GM19043 (cell line): ENCODE measurements at regions not wholly inside any gene's neighbourhood (a gene's known extent, or its start where the extent isn't known, plus 50 kb on each side); places are given as distances from the start of the nearest gene placed in this dataset.
"Not testable (repeated sequence)": the region's sequence is repeated elsewhere in the genome, so short reads cannot be mapped to it uniquely, and the experiment has no call there.

ENCODE experiments used
- ATAC-seq: cut with Tn5 transposase; IDR thresholded peaks from one replicate; pipeline ENCODE4 v1.9.1; 2021; ENCODE audit warnings: low read depth; ENCODE audit not compliant: unreplicated experiment

- no peak for ATAC-seq
Measured at GRCh38 chr3:22371607-22372291, 620.7 kb upstream of the ZNF385D start.

- ATAC-seq: no peak
Measured at GRCh38 chr3:22372292-22373062, 621.5 kb upstream of the ZNF385D start.

DNA sequence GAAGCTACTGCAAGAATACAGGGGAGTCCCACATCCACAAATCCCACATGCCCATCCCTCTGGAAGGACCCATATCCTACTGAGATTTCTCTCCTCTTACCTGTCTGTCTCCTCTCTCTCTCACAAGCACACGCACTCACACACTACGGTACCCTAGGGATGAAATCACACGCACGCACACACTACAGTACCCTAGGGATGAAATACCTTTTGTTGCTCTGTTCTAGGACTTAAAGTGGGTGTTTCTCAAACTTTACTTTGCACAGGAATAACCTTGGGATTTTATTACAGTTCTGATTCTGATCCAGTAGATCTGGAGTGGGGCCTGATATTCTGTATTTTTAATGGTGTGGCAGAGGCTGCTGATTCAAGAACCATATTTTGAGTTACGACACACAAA lies 622.2 kb upstream of the ZNF385D start:
- ATAC-seq: no peak

DNA sequence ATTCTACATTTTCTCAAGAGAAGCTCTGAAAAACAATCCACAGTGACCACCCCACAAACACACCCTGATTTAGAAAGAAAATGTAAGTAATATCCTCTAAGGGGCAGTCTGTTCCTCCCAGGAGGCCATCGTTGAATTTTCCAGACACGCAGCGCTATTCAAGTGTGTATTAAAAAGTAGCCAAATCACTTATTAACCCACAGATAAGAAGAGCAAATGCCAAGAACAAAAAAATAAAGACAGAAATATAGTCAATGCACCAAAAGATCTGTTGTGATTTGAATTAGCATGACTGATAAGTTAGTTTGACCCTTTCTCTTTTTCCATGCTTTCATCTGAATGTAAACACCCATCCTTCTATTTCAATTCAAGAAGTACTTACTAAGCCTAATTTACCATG lies 622.8 kb upstream of the ZNF385D start:
- ATAC-seq: no peak

DNA sequence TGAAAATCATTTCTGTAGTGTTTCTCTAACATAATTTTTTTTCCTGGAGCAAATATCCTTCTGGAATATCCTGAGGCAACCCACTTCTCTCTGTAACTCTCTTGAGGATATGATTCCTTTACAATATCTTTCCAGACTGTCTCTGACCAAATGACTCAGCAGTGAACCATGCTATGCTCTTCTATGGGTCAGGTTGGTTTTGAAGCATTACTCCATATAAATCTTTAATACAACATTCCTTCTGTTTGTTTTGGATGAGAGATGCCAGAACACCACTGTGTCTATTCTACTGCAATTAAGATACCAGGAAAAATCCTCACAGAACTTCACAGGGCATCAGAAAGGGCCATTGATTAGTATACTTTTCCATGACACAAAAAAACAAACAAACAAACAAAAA lies 626.4 kb upstream of the ZNF385D start:
- no peak for ATAC-seq

DNA sequence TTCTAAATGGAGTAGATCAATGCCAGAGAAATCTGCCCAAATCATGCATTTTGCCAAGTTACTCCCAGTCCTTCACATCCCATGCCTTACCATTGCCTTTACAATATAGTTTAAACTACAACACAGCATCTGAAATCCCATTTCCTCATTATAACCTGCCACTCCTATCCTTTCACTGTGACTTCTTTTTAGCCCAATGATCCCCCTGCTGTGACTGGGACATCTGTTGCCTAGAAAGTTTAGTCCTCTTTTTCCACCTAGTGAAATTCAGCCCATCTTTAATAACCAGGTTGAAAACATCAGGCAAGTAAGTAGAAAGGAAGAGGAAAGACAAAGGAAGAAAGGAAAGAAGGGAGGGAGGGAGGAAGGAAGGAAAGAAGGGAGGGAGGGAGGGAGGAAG lies 627.9 kb upstream of the ZNF385D start:
- no peak for ATAC-seq

DNA sequence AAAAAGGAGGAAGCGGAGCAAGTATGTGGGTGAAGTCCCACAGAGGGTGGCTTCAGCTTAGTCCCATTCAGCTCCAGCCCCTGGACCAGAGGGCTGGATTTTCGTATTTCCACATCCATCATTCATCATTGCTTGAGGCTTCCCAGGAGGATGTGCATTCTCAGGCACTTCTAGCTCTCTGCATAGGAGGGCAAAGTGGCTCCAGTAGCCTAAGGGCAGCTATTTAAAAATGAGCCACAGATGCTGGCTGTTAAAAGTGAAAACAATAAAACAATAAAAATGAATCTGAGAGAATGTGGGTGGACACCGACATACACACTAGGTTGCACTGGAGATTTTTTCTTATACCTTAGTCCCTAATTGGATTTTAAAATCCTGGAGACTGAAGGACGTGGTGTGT lies 629.2 kb upstream of the ZNF385D start:
- ATAC-seq: no peak

- not testable (repeated sequence) for ATAC-seq
Measured at GRCh38 chr3:22381564-22381963, 630.6 kb upstream of the ZNF385D start.

DNA sequence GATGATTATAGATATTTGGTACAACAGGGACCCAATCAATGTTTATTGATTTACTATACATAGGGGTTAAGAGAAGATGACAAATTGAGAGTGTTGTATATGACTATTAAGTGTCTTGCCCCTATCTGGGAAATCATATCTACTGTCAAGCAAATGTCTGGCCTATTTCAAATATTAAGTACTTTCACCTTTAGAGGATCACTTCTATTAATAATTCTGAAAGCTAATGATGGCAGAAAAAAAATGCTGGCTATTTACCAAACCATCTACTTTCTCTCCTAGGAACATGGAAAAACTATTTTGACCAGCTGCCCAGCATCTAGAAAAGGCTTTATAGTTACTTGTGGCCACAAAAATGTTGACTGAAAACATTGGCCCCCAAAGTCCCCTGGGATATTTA lies 632.3 kb upstream of the ZNF385D start:
- ATAC-seq: no peak

GRCh38 chr3:22386107-22386506 lies 635.1 kb upstream of the ZNF385D start:
- ATAC-seq: no peak

DNA sequence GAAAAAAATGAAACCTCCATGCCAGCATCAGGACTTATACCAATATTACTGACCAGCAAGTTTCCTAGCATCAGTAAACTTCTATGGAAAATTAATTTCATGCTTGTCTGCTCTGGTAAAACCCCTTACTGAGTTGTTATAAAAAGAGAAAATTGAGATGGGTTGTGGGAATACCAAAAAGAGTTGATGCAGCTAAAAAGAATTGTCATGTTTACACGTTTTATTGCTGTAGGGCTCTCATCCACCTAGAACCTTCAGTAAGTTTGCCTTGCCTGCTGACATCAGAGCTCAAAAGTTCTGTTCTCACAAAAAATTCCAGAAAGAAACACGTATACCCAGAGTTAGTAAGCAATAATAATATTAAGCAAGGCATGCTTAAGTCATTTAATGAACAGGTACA lies 641.3 kb upstream of the ZNF385D start:
- no peak for ATAC-seq

DNA sequence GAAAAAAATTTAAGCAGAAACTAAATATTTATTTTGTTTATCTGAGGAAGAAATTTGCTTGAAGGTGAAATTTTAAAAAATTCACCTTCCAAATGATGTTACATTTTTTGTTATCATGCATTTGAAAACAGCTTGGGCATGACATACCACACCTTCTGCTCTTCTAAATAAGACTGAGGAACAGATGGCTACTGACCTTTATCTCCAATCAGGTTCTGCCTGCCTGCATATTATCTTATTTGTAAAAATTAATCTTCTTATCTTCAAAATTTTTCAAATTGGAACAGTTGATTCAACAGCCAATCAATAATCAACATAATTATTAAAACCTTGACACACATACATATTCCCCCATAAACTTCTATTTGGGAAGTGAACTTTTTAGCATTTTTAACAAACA lies 641.8 kb upstream of the ZNF385D start:
- ATAC-seq: no peak

- ATAC-seq: no peak
Measured at GRCh38 chr3:22399566-22399965, 648.6 kb upstream of the ZNF385D start.

DNA sequence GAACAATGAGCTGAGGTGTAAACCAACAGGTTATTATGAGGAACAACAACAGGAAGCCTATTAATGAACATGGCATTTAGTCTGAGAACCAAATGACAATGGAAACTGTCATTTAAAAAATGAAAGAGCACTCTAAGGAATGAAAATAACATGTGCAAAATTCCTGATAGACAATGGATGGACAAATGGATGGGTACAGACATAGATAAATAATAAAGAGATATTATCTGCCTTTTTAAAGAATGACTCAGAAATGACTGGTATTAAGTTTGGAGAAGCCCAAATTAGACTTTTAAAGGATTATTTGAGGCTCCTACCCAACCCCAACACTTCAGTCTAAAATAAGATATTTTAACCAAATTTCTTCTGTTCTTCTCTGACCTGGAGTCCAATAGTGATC lies 650.5 kb upstream of the ZNF385D start:
- ATAC-seq: no peak

GRCh38 chr3:22414239-22414638 lies 663.2 kb upstream of the ZNF385D start:
- ATAC-seq: no peak

DNA sequence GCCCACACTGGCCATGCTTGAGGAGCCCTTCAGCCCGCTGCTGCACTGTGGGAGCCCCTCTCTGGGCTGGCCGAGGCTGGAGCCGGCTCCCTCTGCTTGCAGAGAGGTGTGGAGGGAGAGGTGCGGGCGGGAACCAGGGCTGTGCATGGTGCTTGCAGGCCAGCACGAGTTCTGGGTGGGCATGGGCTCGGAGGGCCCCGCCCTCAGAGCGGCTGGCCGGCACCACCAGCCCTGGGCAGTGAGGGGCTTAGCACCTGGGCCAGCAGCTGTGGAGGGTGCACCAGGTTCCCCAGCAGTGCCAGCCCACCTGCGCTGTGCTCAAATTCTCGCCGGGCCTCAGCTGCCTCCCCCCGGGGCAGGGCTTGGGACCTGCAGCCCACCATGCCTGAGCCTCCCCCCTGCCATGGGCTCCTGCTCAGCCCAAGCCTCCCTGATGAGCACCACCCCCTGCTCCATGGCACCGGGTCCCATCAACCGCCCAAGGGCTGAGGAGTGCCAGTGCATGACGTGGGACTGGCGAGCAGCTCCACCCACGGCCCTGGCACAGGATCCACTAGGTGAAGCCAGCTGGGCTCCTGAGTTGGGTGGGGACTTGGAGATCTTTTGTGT lies 665.9 kb upstream of the ZNF385D start:
- not testable (repeated sequence) for ATAC-seq

DNA sequence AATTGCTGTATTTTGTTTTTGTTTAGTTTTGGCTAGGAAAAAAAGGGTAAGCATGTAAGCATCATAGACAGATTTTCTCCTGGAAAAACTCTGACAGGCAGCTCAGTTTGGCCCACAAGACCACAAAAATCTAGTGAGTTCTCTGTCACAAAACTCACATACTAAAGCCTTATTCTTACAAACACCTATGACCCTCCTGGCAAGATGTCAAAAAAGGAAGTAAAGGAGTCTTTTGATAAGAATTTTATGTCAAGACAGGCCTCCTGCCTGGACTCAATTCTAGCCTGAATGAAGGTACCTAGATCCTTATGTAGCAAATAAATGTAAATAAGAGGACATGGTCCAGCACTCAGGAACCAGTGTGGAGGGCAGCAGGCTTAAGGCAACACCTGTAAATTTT lies 668.3 kb upstream of the ZNF385D start:
- ATAC-seq: no peak

GRCh38 chr3:22421589-22421988 lies 670.6 kb upstream of the ZNF385D start:
- ATAC-seq: no peak

DNA sequence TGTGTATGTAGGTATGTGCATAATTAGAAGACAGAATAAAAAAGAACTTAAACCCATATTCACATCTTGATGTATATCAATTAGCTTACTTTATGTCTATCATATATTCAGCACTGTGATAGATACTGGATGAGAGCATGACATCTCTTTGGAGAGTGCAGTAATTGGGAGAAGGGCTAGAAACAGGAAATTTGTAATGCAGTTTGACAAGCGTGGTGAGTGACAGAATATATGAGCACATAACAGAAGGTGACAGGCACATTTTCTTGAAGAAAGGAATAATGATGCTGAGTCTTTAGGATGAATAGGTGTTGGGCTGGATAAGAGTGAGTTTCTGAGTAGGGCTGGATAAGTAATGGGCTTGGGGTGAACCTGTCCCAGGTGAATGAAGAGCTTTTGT lies 680.3 kb upstream of the ZNF385D start:
- ATAC-seq: no peak

DNA sequence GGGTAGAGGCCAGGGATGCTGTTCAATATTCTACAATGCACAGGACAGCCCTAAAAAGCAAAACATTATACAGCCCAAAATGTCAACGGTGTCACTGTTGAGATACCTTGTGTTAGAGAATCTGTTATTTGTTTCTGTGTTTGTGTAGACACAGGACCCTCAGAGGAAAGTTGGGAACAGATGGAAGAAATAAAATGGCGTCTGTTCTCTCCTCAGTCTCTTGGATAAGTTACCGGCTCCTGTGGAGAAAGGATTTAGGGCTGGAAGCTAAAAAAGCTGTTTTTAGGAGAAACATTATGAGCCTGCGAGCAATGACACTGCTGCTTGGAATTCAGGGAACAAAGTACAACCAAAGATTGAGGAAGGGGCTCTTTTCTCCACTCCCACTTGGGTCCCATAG lies 688.6 kb upstream of the ZNF385D start:
- ATAC-seq: no peak

GRCh38 chr3:22441711-22442110 lies 690.7 kb upstream of the ZNF385D start:
- ATAC-seq: no peak
